ENCODE measurements at regions not wholly inside any gene's neighbourhood (a gene's known extent, or its start where the extent isn't known, plus 50 kb on each side); places are given as distances from the start of the nearest gene placed in this dataset.

GRCh38 chr13:31653730-31654129, 85.6 kb upstream of the RXFP2 start:
- Histone ChIP-seq H3K27me3 (replicated peaks; ENCODE audit: control insufficient read depth, insufficient read depth, low read length) (no peaks in the 10 kb centered on the region), H3K4me1 (ENCODE audit: control insufficient read depth, insufficient read depth, low read length) (no peaks in the 10 kb centered on the region), H3K36me3 (ENCODE audit: control insufficient read depth, insufficient read depth, low read length, severe bottlenecking) (no peaks in the 10 kb centered on the region), H3K4me3 (ENCODE audit: low read length) (no peak overlapping the region), H3K9ac (ENCODE audit: low read length) (no peak overlapping the region), H3K9me3 (ENCODE audit: control insufficient read depth, low read length) (no peaks in the 10 kb centered on the region)
- DNase-seq (ENCODE audit: low read depth), result no peak

- no peak for DNase-seq (ENCODE audit: low read depth)
- H3K4me1 ChIP-seq (ENCODE audit: control insufficient read depth, insufficient read depth, low read length), result no peaks in the 10 kb centered on the region
- no peaks in the 10 kb centered on the region for H3K27me3 ChIP-seq (replicated peaks; ENCODE audit: control insufficient read depth, insufficient read depth, low read length)
Observed at GRCh38 chr13:31663880-31664585, 75.3 kb upstream of the RXFP2 start.

GRCh38 chr13:31670831-31671617, 68.3 kb upstream of the RXFP2 start:
- Histone ChIP-seq H3K9me3 (ENCODE audit: control insufficient read depth, low read length) (peaks cover 5% of the 10 kb centered on the region), H3K36me3 (ENCODE audit: control insufficient read depth, insufficient read depth, low read length, severe bottlenecking) (no peaks in the 10 kb centered on the region), H3K9ac (ENCODE audit: low read length) (no peak overlapping the region), H3K27me3 (replicated peaks; ENCODE audit: control insufficient read depth, insufficient read depth, low read length) (no peaks in the 10 kb centered on the region), H3K4me3 (ENCODE audit: low read length) (no peak overlapping the region), H3K4me1 (ENCODE audit: control insufficient read depth, insufficient read depth, low read length) (peaks cover 28% of the 10 kb centered on the region)
- DNase-seq (ENCODE audit: low read depth), result no peak

More at GRCh38 chr13:31663880-31664585, 75.3 kb upstream of the RXFP2 start:
- Histone ChIP-seq H3K9me3 (ENCODE audit: control insufficient read depth, low read length) (peaks cover 5% of the 10 kb centered on the region), H3K4me3 (ENCODE audit: low read length) (no peak overlapping the region), H3K9ac (ENCODE audit: low read length) (no peak overlapping the region), H3K36me3 (ENCODE audit: control insufficient read depth, insufficient read depth, low read length, severe bottlenecking) (no peaks in the 10 kb centered on the region)

- peak overlapping the region; percentile 19 for H3K4me3 ChIP-seq (ENCODE audit: low read length)
- H3K27me3 ChIP-seq (replicated peaks; ENCODE audit: control insufficient read depth, insufficient read depth, low read length), result no peaks in the 10 kb centered on the region
- DNase-seq (ENCODE audit: low read depth), result peak; percentile 79
- no peaks in the 10 kb centered on the region for H3K36me3 ChIP-seq (ENCODE audit: control insufficient read depth, insufficient read depth, low read length, severe bottlenecking)
- H3K9ac ChIP-seq (ENCODE audit: low read length), result peak overlapping the region; percentile 42
- peaks cover 31% of the 10 kb centered on the region for H3K4me1 ChIP-seq (ENCODE audit: control insufficient read depth, insufficient read depth, low read length)
- no peaks in the 10 kb centered on the region for H3K9me3 ChIP-seq (ENCODE audit: control insufficient read depth, low read length)
Observed at GRCh38 chr13:31674051-31674450, 65.3 kb upstream of the RXFP2 start.

GRCh38 chr13:31675440-31675953, 63.8 kb upstream of the RXFP2 start:
- Histone ChIP-seq H3K4me3 (ENCODE audit: low read length) (peak overlapping the region; percentile 65), H3K4me1 (ENCODE audit: control insufficient read depth, insufficient read depth, low read length) (peaks cover 31% of the 10 kb centered on the region), H3K9ac (ENCODE audit: low read length) (peak overlapping the region; percentile 10), H3K9me3 (ENCODE audit: control insufficient read depth, low read length) (no peaks in the 10 kb centered on the region), H3K27me3 (replicated peaks; ENCODE audit: control insufficient read depth, insufficient read depth, low read length) (no peaks in the 10 kb centered on the region), H3K36me3 (ENCODE audit: control insufficient read depth, insufficient read depth, low read length, severe bottlenecking) (no peaks in the 10 kb centered on the region)
- DNase-seq (ENCODE audit: low read depth), result peak; percentile 77

- peaks cover 5% of the 10 kb centered on the region for H3K4me1 ChIP-seq (ENCODE audit: control insufficient read depth, insufficient read depth, low read length)
- no peak overlapping the region for H3K4me3 ChIP-seq (ENCODE audit: low read length)
- no peaks in the 10 kb centered on the region for H3K27me3 ChIP-seq (replicated peaks; ENCODE audit: control insufficient read depth, insufficient read depth, low read length)
- no peak overlapping the region for H3K9ac ChIP-seq (ENCODE audit: low read length)
- H3K9me3 ChIP-seq (ENCODE audit: control insufficient read depth, low read length), result peaks cover 23% of the 10 kb centered on the region
- H3K36me3 ChIP-seq (ENCODE audit: control insufficient read depth, insufficient read depth, low read length, severe bottlenecking), result no peaks in the 10 kb centered on the region
- DNase-seq (ENCODE audit: low read depth), result no peak
Observed at GRCh38 chr13:31681133-31681532, 58.2 kb upstream of the RXFP2 start.

GRCh38 chr13:31684466-31684865, 54.9 kb upstream of the RXFP2 start:
- H3K4me1 ChIP-seq (ENCODE audit: control insufficient read depth, insufficient read depth, low read length), result peaks cover 17% of the 10 kb centered on the region

GRCh38 chr13:31686670-31687425, 52.5 kb upstream of the RXFP2 start:
- DNase-seq (ENCODE audit: low read depth), result peak; percentile 42
- Histone ChIP-seq H3K9ac (ENCODE audit: low read length) (no peak overlapping the region), H3K27me3 (replicated peaks; ENCODE audit: control insufficient read depth, insufficient read depth, low read length) (no peaks in the 10 kb centered on the region), H3K36me3 (ENCODE audit: control insufficient read depth, insufficient read depth, low read length, severe bottlenecking) (no peaks in the 10 kb centered on the region), H3K9me3 (ENCODE audit: control insufficient read depth, low read length) (peaks cover 23% of the 10 kb centered on the region), H3K4me1 (ENCODE audit: control insufficient read depth, insufficient read depth, low read length) (peaks cover 17% of the 10 kb centered on the region), H3K4me3 (ENCODE audit: low read length) (peak overlapping the region; percentile 59)

More at GRCh38 chr13:31684466-31684865, 54.9 kb upstream of the RXFP2 start:
- Histone ChIP-seq H3K27me3 (replicated peaks; ENCODE audit: control insufficient read depth, insufficient read depth, low read length) (no peaks in the 10 kb centered on the region), H3K9ac (ENCODE audit: low read length) (no peak overlapping the region), H3K9me3 (ENCODE audit: control insufficient read depth, low read length) (peaks cover 23% of the 10 kb centered on the region), H3K4me3 (ENCODE audit: low read length) (no peak overlapping the region), H3K36me3 (ENCODE audit: control insufficient read depth, insufficient read depth, low read length, severe bottlenecking) (no peaks in the 10 kb centered on the region)
- DNase-seq (ENCODE audit: low read depth), result no peak
